GM18519 (cell line): ENCODE measurements at regions not wholly inside any gene's neighbourhood (a gene's known extent, or its start where the extent isn't known, plus 50 kb on each side); places are given as distances from the start of the nearest gene placed in this dataset.
"Not testable (repeated sequence)": the region's sequence is repeated elsewhere in the genome, so short reads cannot be mapped to it uniquely, and the experiment has no call there.

Source experiments
- ATAC-seq: cut with Tn5 transposase; IDR thresholded peaks from one replicate; pipeline ENCODE4 v1.9.1; 2021; ENCODE audit warnings: mild to moderate bottlenecking, moderate library complexity; ENCODE audit not compliant: unreplicated experiment, low FRiP score

GRCh38 chr1:182263706-182264105 lies 127.9 kb downstream of the GLUL start:
- no peak for ATAC-seq

GRCh38 chr1:182262425-182262824 lies 129.2 kb downstream of the GLUL start:
- ATAC-seq = no peak

- no peak for ATAC-seq
These were observed 129.9 kb downstream of the GLUL start for GRCh38 chr1:182261655-182262054.

- ATAC-seq = no peak
These were observed 131.1 kb downstream of the GLUL start for GRCh38 chr1:182260516-182260915.

- no peak for ATAC-seq
These were observed 131.6 kb downstream of the GLUL start for GRCh38 chr1:182259968-182260367.

- ATAC-seq = peak; percentile 38
These were observed 132.2 kb downstream of the GLUL start for GRCh38 chr1:182259229-182259872.

GRCh38 chr1:182257369-182258063 lies 134.1 kb downstream of the GLUL start:
- ATAC-seq = no peak

- ATAC-seq = no peak
These were observed 134.7 kb downstream of the GLUL start for GRCh38 chr1:182256931-182257330.

- ATAC-seq = no peak
These were observed 136.1 kb downstream of the GLUL start for GRCh38 chr1:182255494-182255893.

GRCh38 chr1:182253319-182253860 lies 138.2 kb downstream of the GLUL start:
- no peak for ATAC-seq

GRCh38 chr1:182251561-182251960 lies 140.0 kb downstream of the GLUL start:
- no peak for ATAC-seq

GRCh38 chr1:182249201-182249676 lies 142.4 kb downstream of the GLUL start:
- peak; percentile 77 for ATAC-seq

- peak; percentile 8 for ATAC-seq
These were observed 142.9 kb downstream of the GLUL start for GRCh38 chr1:182248721-182249120.

- not testable (repeated sequence) for ATAC-seq
These were observed 143.8 kb downstream of the GLUL start for GRCh38 chr1:182247813-182248212.

GRCh38 chr1:182246783-182247182 lies 144.8 kb downstream of the GLUL start:
- no peak for ATAC-seq

GRCh38 chr1:182245040-182245439 lies 146.6 kb downstream of the GLUL start:
- ATAC-seq = no peak

- no peak for ATAC-seq
These were observed 147.1 kb downstream of the GLUL start for GRCh38 chr1:182244451-182244850.

GRCh38 chr1:182242641-182243040 lies 148.9 kb downstream of the GLUL start:
- ATAC-seq = no peak

- no peak for ATAC-seq
These were observed 151.5 kb downstream of the GLUL start for GRCh38 chr1:182240085-182240484.

GRCh38 chr1:182238421-182238820 lies 153.2 kb downstream of the GLUL start:
- no peak for ATAC-seq

- no peak for ATAC-seq
These were observed 154.3 kb downstream of the GLUL start for GRCh38 chr1:182237329-182237728.

GRCh38 chr1:182236651-182237077 lies 154.9 kb downstream of the GLUL start:
- no peak for ATAC-seq
